BLaER1 (cell line): ENCODE measurements at regions not wholly inside any gene's neighbourhood (a gene's known extent, or its start where the extent isn't known, plus 50 kb on each side); places are given as distances from the start of the nearest gene placed in this dataset.

Experiments
- H3K27ac ChIP-seq: shearing (Covaris generic); formaldehyde crosslinking; 2 replicates; pipeline ENCODE4 v1.8.1; 2022
- H3K27me3 ChIP-seq: shearing (Covaris generic); formaldehyde crosslinking; 2 replicates; pipeline ENCODE4 v1.8.1; 2022
- H3K36me3 ChIP-seq: shearing (Covaris generic); formaldehyde crosslinking; 2 replicates; pipeline ENCODE4 v1.8.1; 2022
- H3K4me1 ChIP-seq: shearing (Covaris generic); formaldehyde crosslinking; 2 replicates; pipeline ENCODE4 v1.8.1; 2022
- H3K4me2 ChIP-seq: shearing (Covaris generic); formaldehyde crosslinking; 2 replicates; pipeline ENCODE4 v1.8.1; 2022
- H3K4me3 ChIP-seq: shearing (Covaris generic); formaldehyde crosslinking; 2 replicates; pipeline ENCODE4 v1.8.1; 2022
- H3K9ac ChIP-seq: shearing (Covaris generic); formaldehyde crosslinking; 2 replicates; pipeline ENCODE4 v1.8.1; 2022
- H3K9me3 ChIP-seq: shearing (Covaris generic); formaldehyde crosslinking; 2 replicates; pipeline ENCODE4 v1.8.1; 2022
- H4K20me1 ChIP-seq: shearing (Covaris generic); formaldehyde crosslinking; 2 replicates; pipeline ENCODE4 v1.8.1; 2022
- Cebpa-rat ChIP-seq: shearing (Covaris generic); IDR thresholded peaks from 2 replicates; pipeline ENCODE4 v1.8.1; 2022

DNA sequence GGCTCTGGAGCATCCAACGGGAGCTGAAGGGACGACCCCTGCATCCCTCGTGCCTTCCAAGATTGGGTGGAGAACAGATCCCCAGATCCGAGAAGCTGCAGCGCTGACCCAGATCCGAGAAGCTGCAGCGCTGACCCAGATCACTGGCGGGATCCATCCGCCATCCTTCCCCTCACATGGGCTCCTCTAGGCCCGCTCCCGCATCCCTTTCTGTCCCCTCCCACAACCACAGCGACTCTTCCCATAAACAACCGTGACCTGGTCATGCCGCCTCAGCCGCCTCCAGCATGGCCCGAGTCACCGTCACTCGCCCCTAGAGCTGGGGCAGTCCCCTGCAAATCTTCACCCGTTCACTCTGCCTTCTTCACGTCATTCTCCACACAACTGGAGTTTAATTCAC lies 124.9 kb downstream of the UTP18 start:
- no peaks in the 10 kb centered on the region for H3K4me1 ChIP-seq
- H3K27ac ChIP-seq, result no peak overlapping the region
- no peaks in the 10 kb centered on the region for H3K36me3 ChIP-seq
- no peaks in the 10 kb centered on the region for H4K20me1 ChIP-seq
- H3K27me3 ChIP-seq, result no peaks in the 10 kb centered on the region
- no peak overlapping the region for H3K9ac ChIP-seq
- H3K4me3 ChIP-seq, result no peak overlapping the region
- no peak for TF ChIP-seq Cebpa-rat
- no peaks in the 10 kb centered on the region for H3K9me3 ChIP-seq
- no peak overlapping the region for H3K4me2 ChIP-seq

GRCh38 chr17:51387582-51387981 lies 127.2 kb downstream of the UTP18 start:
- no peaks in the 10 kb centered on the region for H3K36me3 ChIP-seq
- H3K9ac ChIP-seq, result no peak overlapping the region
- H3K27ac ChIP-seq, result no peak overlapping the region
- H3K9me3 ChIP-seq, result no peaks in the 10 kb centered on the region
- H3K4me1 ChIP-seq, result no peaks in the 10 kb centered on the region
- no peak overlapping the region for H3K4me3 ChIP-seq
- no peak for TF ChIP-seq Cebpa-rat
- no peaks in the 10 kb centered on the region for H3K27me3 ChIP-seq
- no peak overlapping the region for H3K4me2 ChIP-seq
- H4K20me1 ChIP-seq, result no peaks in the 10 kb centered on the region

DNA sequence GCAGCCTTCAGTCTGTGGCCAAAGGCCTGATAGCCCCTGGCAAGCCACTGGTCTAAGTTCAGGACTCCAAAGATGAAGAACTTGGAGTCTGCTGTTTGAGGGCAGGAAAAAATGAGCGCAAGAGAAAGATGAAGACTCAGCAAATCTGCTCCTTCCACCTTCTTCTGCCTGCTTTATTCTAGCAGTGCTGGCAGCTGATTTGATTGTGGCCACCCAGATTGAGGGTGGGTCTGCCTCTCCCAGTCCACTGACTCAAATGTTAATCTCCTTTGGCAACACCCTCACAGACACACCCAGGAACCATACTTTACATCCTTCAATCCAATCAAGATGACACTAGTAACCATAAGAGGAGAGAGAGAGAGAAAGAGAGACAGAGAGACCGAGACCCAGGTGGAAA lies 127.6 kb downstream of the UTP18 start:
- H3K27me3 ChIP-seq, result no peaks in the 10 kb centered on the region

DNA sequence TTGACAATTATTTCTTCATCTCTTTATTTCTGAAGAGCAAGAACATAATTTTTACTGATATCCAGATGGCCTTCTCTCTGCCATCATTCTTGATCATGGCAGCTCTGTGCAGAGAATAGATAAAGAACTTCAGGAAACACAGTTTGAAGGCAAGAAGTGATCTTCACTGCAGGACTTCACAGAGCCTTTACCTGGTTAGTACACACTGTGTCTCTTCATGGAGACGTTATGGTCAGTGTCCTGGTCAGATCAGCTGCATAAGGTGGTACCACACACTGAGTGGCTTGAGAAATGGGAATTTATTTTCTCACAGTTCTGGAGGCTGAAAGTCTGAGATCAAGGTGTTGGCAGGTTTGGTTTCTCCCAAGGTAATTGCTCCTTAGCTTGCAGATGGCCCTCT lies 129.5 kb downstream of the UTP18 start:
- no peaks in the 10 kb centered on the region for H3K27me3 ChIP-seq
- H3K4me1 ChIP-seq, result no peaks in the 10 kb centered on the region
- no peak overlapping the region for H3K4me3 ChIP-seq
- H3K27ac ChIP-seq, result no peak overlapping the region
- TF ChIP-seq Cebpa-rat, result no peak
- H3K36me3 ChIP-seq, result no peaks in the 10 kb centered on the region
- H4K20me1 ChIP-seq, result no peaks in the 10 kb centered on the region
- no peak overlapping the region for H3K9ac ChIP-seq
- no peaks in the 10 kb centered on the region for H3K9me3 ChIP-seq
- H3K4me2 ChIP-seq, result no peak overlapping the region

More for the DNA sequence above, 127.6 kb downstream of the UTP18 start:
- Histone ChIP-seq H3K27ac (no peak overlapping the region), H3K36me3 (no peaks in the 10 kb centered on the region), H3K9me3 (no peaks in the 10 kb centered on the region), H4K20me1 (no peaks in the 10 kb centered on the region), H3K4me3 (no peak overlapping the region), H3K4me1 (no peaks in the 10 kb centered on the region), H3K9ac (no peak overlapping the region), H3K4me2 (no peak overlapping the region)
- no peak for TF ChIP-seq Cebpa-rat

DNA sequence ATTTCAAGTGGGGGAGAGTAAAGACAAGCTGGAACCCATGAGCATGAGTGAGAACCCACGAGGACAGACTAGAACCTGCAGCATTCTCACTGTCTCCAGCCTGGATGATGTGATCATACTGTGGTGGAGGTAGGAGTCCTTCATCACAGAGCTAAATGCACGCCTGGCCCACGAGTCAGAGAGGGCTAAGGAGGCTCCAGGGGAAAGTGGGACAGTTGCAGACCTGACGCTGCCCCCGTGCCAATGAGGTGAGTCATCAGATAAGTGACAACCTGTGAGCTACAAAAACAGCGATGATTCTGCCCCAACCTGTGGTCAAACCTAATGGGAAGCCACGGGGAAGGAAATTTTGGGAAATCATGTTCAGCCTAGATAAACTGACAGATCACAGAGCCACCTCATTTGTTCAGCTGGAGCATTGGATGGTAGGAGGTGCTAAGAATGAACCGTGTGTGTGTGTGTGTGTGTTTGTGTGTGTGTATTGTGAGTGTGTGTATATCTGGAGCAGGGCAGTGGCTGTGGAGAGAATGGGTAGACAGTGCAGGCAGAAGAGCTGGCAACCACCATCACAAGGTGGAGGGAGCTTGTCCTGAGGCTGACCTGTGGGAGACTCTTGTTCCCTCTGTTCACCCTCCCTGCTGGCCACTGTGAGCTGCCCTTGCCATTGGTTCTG lies 131.8 kb downstream of the UTP18 start:
- TF ChIP-seq Cebpa-rat, result no peak
- Histone ChIP-seq H3K27ac (no peak overlapping the region), H3K9ac (no peak overlapping the region), H4K20me1 (no peaks in the 10 kb centered on the region), H3K36me3 (no peaks in the 10 kb centered on the region), H3K4me2 (no peak overlapping the region), H3K4me3 (no peak overlapping the region), H3K4me1 (no peaks in the 10 kb centered on the region), H3K27me3 (no peaks in the 10 kb centered on the region), H3K9me3 (no peaks in the 10 kb centered on the region)

- H3K9me3 ChIP-seq, result no peaks in the 10 kb centered on the region
- no peak overlapping the region for H3K9ac ChIP-seq
- H3K27ac ChIP-seq, result no peak overlapping the region
- no peaks in the 10 kb centered on the region for H3K27me3 ChIP-seq
- no peaks in the 10 kb centered on the region for H3K36me3 ChIP-seq
- TF ChIP-seq Cebpa-rat, result no peak
- H3K4me3 ChIP-seq, result no peak overlapping the region
- H3K4me2 ChIP-seq, result no peak overlapping the region
- H4K20me1 ChIP-seq, result no peaks in the 10 kb centered on the region
- H3K4me1 ChIP-seq, result no peaks in the 10 kb centered on the region
Measured at GRCh38 chr17:51395621-51396020, 135.3 kb downstream of the UTP18 start.

GRCh38 chr17:51397361-51398127 lies 137.2 kb downstream of the UTP18 start:
- Histone ChIP-seq H3K4me1 (no peaks in the 10 kb centered on the region), H3K27me3 (no peaks in the 10 kb centered on the region), H3K27ac (no peak overlapping the region), H4K20me1 (no peaks in the 10 kb centered on the region), H3K36me3 (no peaks in the 10 kb centered on the region), H3K4me3 (no peak overlapping the region), H3K9me3 (no peaks in the 10 kb centered on the region), H3K9ac (no peak overlapping the region), H3K4me2 (no peak overlapping the region)
- no peak for TF ChIP-seq Cebpa-rat

GRCh38 chr17:51398128-51398525 lies 137.8 kb downstream of the UTP18 start:
- Histone ChIP-seq H3K4me2 (no peak overlapping the region), H3K27me3 (no peaks in the 10 kb centered on the region), H4K20me1 (no peaks in the 10 kb centered on the region), H3K9me3 (no peaks in the 10 kb centered on the region), H3K27ac (no peak overlapping the region), H3K36me3 (no peaks in the 10 kb centered on the region), H3K9ac (no peak overlapping the region), H3K4me3 (no peak overlapping the region), H3K4me1 (no peaks in the 10 kb centered on the region)
- TF ChIP-seq Cebpa-rat, result no peak

DNA sequence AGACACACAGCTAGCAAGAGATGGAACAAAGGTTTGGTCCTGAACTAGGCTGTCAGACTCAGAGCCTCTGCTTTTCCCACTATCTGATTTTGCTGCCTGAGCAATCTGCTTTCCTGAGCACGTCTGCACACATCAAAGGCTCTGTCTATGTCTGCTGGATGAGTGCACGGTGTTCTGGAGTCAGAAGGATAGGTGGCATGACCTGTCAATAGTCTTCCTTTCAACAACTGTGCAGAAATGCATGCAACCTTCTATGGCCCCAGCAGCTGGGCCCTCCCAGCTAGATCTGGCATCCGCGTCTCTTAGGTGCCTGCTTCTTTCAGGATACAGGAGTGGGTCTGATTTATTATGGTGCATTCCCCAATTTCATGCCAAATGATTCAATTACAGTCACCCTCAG lies 138.3 kb downstream of the UTP18 start:
- TF ChIP-seq Cebpa-rat, result no peak
- no peaks in the 10 kb centered on the region for H4K20me1 ChIP-seq
- no peaks in the 10 kb centered on the region for H3K36me3 ChIP-seq
- H3K4me3 ChIP-seq, result no peak overlapping the region
- no peak overlapping the region for H3K27ac ChIP-seq
- H3K9me3 ChIP-seq, result no peaks in the 10 kb centered on the region
- H3K4me1 ChIP-seq, result no peaks in the 10 kb centered on the region
- no peaks in the 10 kb centered on the region for H3K27me3 ChIP-seq
- H3K4me2 ChIP-seq, result no peak overlapping the region
- no peak overlapping the region for H3K9ac ChIP-seq

DNA sequence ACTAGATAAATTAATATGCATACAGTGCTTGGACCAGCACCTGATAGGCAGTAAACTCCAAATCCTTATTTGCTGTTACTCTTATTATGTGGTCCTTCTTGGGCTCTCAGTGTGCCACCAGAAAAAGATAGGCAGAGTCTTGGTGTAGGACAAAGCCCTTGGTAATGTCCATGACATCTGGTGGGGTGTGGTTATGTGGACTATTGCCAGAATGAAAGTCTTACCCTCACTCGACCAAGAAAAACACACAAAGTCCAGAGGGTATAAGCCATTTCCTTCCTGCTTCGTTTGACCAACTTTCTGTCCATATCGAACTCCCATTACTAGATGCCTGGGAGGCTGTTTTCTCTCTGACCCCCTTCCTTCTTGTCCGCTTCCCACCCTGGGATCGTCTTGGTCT lies 140.9 kb downstream of the UTP18 start:
- Histone ChIP-seq H3K9me3 (no peaks in the 10 kb centered on the region), H3K27me3 (no peaks in the 10 kb centered on the region), H3K9ac (no peak overlapping the region), H3K27ac (no peak overlapping the region), H3K4me1 (no peaks in the 10 kb centered on the region), H3K4me2 (no peak overlapping the region), H4K20me1 (no peaks in the 10 kb centered on the region), H3K4me3 (no peak overlapping the region), H3K36me3 (no peaks in the 10 kb centered on the region)
- TF ChIP-seq Cebpa-rat, result no peak
